Tibial nerve (tissue), 3 donors: ENCODE measurements at regions not wholly inside any gene's neighbourhood (a gene's known extent, or its start where the extent isn't known, plus 50 kb on each side); places are given as distances from the start of the nearest gene placed in this dataset.

Source experiments
- CTCF ChIP-seq, 5 experiments: fragments of 200-600 bp in 3 of 5; fragments of 450-650 bp in 2 of 5; sonication (generic) in 3 of 5; IDR thresholded peaks; one replicate each; pipeline ENCODE4 v1.5.1; 2016 to 2019; ENCODE audit warnings: antibody characterized with exemption in 5 of 5, mild to moderate bottlenecking in 3 of 5, moderate library complexity in 2 of 5
- POLR2A ChIP-seq, 2 donors: fragments of 450-650 bp; IDR thresholded peaks; one replicate each; pipeline ENCODE4 v1.6.1; 2017; ENCODE audit warnings: antibody characterized with exemption in 2 of 2, mild to moderate bottlenecking in 2 of 2, moderate library complexity in 2 of 2

DNA sequence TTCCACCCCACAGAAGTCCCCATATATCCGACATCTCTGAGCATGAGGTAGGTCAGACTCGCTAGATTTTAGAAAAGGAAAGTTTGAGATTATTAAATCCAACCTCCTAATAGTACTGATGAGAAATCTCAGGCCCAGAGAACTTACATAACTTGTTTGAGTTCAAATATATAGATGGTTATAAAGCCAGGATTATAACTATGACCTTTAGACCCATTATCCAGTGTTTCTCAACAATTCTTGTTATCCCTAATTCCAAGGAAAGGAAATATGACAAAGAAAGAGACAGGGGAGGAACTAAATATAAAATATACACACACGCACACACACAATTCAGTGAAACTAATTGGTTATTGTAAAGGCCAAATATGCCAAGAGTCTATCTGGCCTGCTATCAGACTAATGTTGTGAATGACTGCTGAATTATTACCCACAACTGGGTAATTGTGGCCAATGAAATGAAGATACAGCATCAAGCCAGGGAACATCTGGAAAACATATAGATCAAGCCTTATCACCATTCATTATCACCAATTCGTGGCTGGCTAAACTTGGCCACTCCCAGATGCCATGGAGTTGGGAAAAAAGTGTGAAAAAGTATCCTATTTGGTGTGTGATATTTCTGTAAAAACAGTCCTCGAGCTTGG is 248.4 kb downstream of the PRELID2 start:
- TF ChIP-seq CTCF (IDR thresholded peaks at IDR 0.05) (no peak), POLR2A (IDR thresholded peaks at IDR 0.05) (no peak)
